NB4 (cell line): ENCODE measurements at regions not wholly inside any gene's neighbourhood (a gene's known extent, or its start where the extent isn't known, plus 50 kb on each side); places are given as distances from the start of the nearest gene placed in this dataset.

Source experiments
- DNase-seq: peaks from one replicate; pipeline ENCODE4 v3.0.0; 2010; ENCODE audit warnings: low read depth
- H3K4me3 ChIP-seq: one replicate; pipeline ENCODE4 v1.5.1; 2011; ENCODE audit warnings: mild to moderate bottlenecking, low read depth, low read length, moderate library complexity
- CTCF ChIP-seq: IDR thresholded peaks from one replicate; pipeline ENCODE4 v1.5.1; 2012; ENCODE audit warnings: low read depth, low read length
- MYC ChIP-seq: IDR thresholded peaks from 2 replicates; pipeline ENCODE4 v1.6.1; 2011; ENCODE audit warnings: low read depth, low read length
- POLR2A ChIP-seq: IDR thresholded peaks from 2 replicates; pipeline ENCODE4 v1.6.1; 2011; ENCODE audit warnings: mild to moderate bottlenecking; ENCODE audit not compliant: insufficient read length; ENCODE audit errors: extremely low read depth
- TF ChIP-seq, protein P1 (sequence below): IDR thresholded peaks from 2 replicates; pipeline ENCODE4 v1.6.1; 2011; ENCODE audit warnings: low read depth, low read length

- no peak for DNase-seq
- no peak overlapping the region for H3K4me3 ChIP-seq
- TF ChIP-seq MYC (no peak), CTCF (no peak), POLR2A (no peak)
- TF ChIP-seq, protein P1, sequence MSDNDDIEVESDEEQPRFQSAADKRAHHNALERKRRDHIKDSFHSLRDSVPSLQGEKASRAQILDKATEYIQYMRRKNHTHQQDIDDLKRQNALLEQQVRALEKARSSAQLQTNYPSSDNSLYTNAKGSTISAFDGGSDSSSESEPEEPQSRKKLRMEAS, result no peak
These were observed 149.8 kb upstream of the MPPED2 start for GRCh38 chr11:30735946-30736345.

- no peak for TF ChIP-seq CTCF
- TF ChIP-seq, protein P1, result no peak
- H3K4me3 ChIP-seq, result no peak overlapping the region
- no peak for DNase-seq
These were observed 147.6 kb upstream of the MPPED2 start for GRCh38 chr11:30733748-30734147.

DNA sequence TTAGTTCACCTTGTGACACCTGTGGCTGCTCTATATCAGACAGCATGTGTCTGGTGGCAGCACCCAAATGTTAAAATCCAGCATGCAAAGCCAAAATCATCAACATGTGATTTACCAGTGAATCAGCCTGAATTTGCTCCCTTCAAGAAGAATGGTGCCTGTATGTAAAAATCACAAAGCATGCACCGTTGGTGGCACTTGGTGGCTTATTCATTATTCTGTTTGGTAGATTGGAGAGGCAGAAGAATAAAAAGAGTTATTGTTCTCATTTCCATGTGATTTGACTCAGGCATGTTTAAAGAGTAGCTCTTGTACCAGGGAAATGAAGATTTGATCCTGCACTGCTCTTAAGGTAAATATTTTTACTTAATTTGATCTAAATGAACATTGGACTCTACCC, 143.9 kb upstream of the MPPED2 start:
- TF ChIP-seq MYC (no peak), POLR2A (no peak), CTCF (no peak)
- TF ChIP-seq, protein P1, result no peak
- no peak overlapping the region for H3K4me3 ChIP-seq
- no peak for DNase-seq

DNA sequence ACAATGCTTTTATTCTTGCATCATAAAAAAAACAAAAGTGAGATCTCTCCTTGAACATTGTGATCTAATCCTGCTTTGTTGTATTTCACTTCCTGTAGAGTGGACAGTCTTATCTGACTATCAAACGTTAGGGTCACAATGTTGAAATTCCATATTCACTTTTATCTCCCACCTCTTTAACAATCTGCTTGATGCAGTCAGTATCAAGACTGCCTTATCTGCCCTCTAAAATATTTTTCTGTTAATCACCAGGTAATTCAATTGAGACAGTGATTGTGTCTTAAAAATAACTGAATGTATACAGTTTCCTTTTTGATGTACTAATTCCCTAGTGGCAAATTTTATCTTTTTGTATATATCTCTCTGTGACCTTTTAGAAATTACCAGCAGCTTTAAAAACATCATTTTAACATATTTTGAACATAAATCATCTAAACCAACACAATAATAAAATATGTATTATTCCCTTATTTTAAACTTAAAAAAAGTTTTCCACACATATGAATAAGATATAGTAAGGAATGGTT, 143.1 kb upstream of the MPPED2 start:
- DNase-seq, result no peak
- H3K4me3 ChIP-seq, result no peak overlapping the region
- TF ChIP-seq, protein P1, result no peak
- no peak for TF ChIP-seq POLR2A
- no peak for TF ChIP-seq CTCF
- TF ChIP-seq MYC, result no peak

- DNase-seq, result no peak
- no peak for TF ChIP-seq MYC
These were observed 139.6 kb upstream of the MPPED2 start for GRCh38 chr11:30725645-30726195.

GRCh38 chr11:30724274-30724673, 138.1 kb upstream of the MPPED2 start:
- no peak for DNase-seq
- TF ChIP-seq POLR2A (no peak), CTCF (no peak), MYC (no peak)
- TF ChIP-seq, protein P1, result no peak
- H3K4me3 ChIP-seq, result no peak overlapping the region

More at GRCh38 chr11:30725645-30726195, 139.6 kb upstream of the MPPED2 start:
- H3K4me3 ChIP-seq, result no peak overlapping the region
